Muscle of back (tissue), 3 donors: ENCODE measurements at regions not wholly inside any gene's neighbourhood (a gene's known extent, or its start where the extent isn't known, plus 50 kb on each side); places are given as distances from the start of the nearest gene placed in this dataset.
"Not testable (repeated sequence)": the region's sequence is repeated elsewhere in the genome, so short reads cannot be mapped to it uniquely, and the experiment has no call there.

Experiments
- DNase-seq, 3 donors: peaks; one replicate each; pipeline versions ENCODE4 v3.0.0 to v3.0.0-alpha.2; 2013

DNA sequence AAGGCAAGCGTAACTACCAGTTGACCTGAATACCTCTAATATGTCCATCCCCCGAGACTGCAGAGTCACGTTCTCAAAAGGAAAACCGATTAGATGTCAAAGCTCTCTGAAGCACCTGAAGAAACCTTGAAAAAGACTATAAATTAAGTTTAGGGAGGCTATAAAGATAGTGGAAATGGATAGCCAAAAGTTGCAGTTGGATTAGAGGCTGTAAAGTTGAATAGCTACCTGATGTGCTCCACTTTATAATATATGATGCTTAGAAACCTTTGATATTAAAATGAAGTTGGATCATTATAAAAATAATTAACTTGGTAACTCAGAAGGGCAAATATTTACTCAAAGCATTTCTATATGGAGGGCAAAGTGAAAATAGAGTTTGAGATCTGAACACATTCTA is 506.6 kb upstream of the AGA start:
- no peak for DNase-seq

DNA sequence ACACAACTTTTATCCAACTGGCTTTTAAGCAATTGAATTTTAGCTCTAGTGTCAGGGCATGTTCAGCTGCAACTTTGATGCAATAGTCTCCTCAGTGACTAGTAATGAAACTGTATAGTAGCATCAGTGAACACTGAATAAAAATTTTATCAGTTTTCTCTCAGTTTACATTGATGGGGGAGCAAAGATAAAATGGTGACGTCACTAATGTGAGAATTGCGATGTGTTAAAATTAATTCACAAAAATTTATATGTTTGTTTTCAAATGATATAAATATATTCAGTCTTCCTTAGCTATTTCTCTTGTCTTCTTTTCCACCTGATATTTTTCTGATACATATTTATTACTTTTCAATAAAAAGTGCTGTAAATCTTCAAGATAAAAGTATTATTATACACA is 508.8 kb upstream of the AGA start:
- no peak for DNase-seq

- no peak for DNase-seq
These were observed 510.5 kb upstream of the AGA start for GRCh38 chr4:177952723-177953122.

DNA sequence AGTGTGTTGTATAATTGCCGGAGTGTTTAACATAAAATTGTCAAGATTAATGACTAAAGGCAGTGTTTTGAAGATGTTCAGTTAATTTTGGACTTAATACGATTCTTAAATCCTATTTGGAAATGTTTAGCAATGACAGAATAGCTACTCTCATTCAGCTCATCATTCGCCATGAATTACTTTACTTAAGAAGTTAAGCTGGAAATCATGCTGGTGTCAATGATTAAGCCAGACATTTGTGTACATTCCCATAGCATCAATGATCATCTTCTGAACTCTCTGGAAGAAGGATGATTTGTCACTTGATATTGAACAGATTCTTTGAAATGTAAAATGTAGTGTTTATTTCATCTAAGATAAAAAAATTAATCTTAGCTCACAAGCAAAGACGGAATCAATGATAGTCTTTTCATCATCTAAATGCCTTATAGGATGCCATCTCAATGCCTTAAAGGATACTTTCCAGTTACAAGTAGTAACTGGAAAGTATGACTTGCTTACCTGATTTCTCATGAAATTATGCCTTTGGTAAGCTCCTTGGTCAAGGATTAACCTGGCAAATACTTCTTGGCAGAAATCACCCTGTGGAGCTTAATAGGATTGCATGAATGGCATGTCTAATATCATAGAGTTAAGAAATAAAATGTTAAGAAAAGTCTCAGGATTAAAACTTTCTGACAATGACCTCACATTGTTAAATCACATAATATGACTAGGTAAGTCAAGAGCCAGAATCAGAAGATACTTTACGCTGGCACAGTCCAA is 515.5 kb upstream of the AGA start:
- no peak for DNase-seq

GRCh38 chr4:177960566-177960965 is 518.3 kb upstream of the AGA start:
- DNase-seq = no peak

- no peak for DNase-seq
These were observed 519.6 kb upstream of the AGA start for GRCh38 chr4:177961761-177962380.

- peak in 1 of 3 donors; percentile 82 for DNase-seq
These were observed 521.8 kb upstream of the AGA start for GRCh38 chr4:177964061-177964460.

DNA sequence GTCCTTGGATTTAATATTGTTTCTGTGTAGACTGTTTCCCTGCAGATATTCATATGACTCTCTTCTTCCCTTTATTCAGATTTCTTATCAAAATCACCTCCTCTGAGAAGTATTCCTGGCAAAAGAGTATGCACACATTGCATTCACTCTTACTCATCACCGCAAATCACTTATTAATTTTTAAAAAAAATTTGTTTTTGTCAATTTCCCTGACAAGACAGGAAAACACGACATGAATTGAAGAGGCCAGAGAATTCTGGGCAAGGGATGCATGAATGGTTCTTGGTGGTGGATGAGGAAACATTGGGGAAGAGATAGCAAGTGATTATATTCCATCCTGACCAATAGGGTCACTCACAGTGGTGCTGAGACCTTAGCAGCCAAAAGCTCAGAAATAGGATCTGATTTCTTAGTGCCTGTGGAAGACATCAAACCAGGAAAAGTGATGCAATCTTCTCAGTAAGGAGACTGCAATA is 522.5 kb upstream of the AGA start:
- peak in 1 of 3 donors; percentile 38 for DNase-seq

- DNase-seq = no peak
These were observed 525.1 kb upstream of the AGA start for GRCh38 chr4:177967328-177967727.

DNA sequence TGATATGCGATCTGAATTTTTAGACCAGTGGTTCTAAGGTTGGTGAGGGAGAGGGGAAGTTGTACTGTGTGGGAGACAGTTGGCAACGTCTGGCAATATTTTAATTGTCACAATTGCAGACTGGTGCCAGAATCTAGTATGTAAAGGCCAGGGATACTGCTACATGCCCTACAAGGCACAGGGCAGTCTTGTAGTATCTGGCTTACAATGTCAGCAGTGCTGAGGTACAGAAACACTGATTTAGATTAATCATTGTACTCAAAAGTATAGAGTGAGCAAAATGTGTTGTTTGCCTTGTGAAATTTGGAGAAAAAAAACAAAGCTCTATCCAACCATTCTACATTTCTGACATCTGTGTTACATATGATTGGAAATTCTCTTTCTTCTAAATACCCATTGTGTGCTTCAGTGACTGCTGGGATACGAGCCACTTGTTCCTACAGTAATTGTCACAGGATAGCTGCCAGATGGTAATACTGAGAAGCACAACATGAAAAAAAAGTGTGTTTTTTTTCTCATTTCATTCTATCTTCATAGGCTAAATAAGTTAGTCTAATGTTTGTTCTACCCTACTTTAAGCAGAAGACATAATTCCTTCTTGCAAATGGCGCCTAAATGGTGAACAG is 526.7 kb upstream of the AGA start:
- peak in 1 of 3 donors; percentile 10 for DNase-seq

- DNase-seq = no peak
These were observed 532.2 kb upstream of the AGA start for GRCh38 chr4:177974461-177974860.

- no peak for DNase-seq
These were observed 533.2 kb upstream of the AGA start for GRCh38 chr4:177975315-177975987.

- DNase-seq = no peak
These were observed 544.0 kb upstream of the AGA start for GRCh38 chr4:177986236-177986635.

DNA sequence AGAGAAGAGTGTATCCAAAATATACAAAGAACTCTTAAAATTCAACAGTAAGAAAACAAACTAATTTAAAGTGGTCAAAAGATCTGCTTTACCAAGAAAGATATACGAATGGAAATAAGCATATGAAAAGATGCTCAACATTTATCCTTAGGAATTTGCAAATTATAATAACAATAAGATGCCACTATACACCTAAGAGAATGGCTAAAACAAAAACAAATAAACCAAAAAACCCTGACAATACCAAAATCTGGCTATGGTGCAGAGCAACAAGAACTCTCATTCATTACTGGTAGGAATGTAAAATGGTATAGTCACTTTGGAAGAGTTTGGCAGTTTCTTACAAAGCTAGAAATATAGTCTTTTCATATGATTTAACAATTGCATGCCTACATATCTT is 545.7 kb upstream of the AGA start:
- DNase-seq = no peak

- DNase-seq = no peak
These were observed 547.4 kb upstream of the AGA start for GRCh38 chr4:177989503-177990201.

DNA sequence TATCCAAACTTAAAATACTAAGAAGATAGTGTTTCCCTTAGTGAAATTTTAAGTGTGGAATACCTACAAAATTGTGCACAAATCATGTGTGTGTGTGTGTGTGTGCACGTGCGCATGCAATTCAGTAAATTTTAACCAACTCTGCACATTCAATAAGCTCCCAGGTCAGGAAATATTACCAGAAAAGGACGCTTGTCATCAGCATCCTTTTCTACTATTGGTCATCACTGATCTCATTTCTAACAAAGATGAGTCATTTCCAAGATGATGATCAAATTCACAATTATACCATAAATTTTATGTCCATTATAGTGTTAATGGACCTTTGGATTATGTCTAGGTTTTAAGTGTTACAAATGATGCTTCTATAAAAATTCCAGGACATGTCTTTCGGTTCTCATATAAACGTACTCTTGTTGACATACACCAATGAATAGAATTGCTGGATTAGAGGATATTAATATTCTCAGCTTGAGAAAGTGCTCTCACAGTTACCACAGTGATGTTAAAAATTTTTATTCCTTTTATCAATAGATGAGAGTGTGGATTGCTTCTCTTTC is 560.9 kb upstream of the AGA start:
- DNase-seq = no peak

GRCh38 chr4:178010596-178010995 is 568.4 kb upstream of the AGA start:
- DNase-seq = no peak

GRCh38 chr4:178015046-178015445 is 572.8 kb upstream of the AGA start:
- not testable (repeated sequence) for DNase-seq

DNA sequence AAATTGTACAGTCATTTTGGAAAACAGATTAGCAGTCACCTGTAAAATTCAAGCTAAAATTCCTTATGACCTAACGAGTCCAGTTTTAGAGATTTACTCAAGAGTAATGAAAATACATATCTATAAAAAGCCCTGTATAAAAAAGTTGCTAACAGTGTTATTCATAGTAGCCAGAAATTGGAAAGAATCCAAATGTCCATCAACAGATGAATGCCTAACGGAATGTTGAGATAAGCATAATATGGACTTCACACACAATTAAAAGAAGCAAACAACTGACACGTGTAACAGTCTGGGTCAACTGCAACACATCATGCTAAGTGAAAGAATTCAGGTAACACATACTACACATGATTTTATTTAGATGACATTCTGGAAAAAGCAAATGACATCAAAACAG is 584.8 kb upstream of the AGA start:
- DNase-seq = no peak

GRCh38 chr4:178027796-178028195 is 585.6 kb upstream of the AGA start:
- no peak for DNase-seq

- no peak for DNase-seq
These were observed 586.2 kb upstream of the AGA start for GRCh38 chr4:178028481-178028880.
